Posterior vena cava (tissue), 2 donors: ENCODE measurements at regions not wholly inside any gene's neighbourhood (a gene's known extent, or its start where the extent isn't known, plus 50 kb on each side); places are given as distances from the start of the nearest gene placed in this dataset.

Experiments
- DNase-seq: peaks from one replicate; pipeline ENCODE4 v3.0.0-alpha.2; 2020; ENCODE audit warnings: low spot score
- intact Hi-C, 2 donors: fragments of 100-400 bp; cut with DNase I; formaldehyde crosslinking; loops; one replicate each; pipeline versions ENCODE4 v1.14.1 to v1.14.2; 2022 to 2023
- donor health status: DM: yes; HTN: yes; CAD: no.
- donor health status: DM: yes; HTN: yes; CAD: no.

- no peak for DNase-seq
- intact Hi-C loops = no loop called here
Observed at GRCh38 chr13:80141123-80141849, 199.6 kb downstream of the SPRY2 start.

GRCh38 chr13:80140685-80141084, 200.2 kb downstream of the SPRY2 start:
- intact Hi-C loops = no loop called here
- DNase-seq = no peak

- intact Hi-C loops = no loop called here
- no peak for DNase-seq
Observed at GRCh38 chr13:80139196-80139595, 201.7 kb downstream of the SPRY2 start.

- no peak for DNase-seq
- intact Hi-C loops = no loop called here
Observed at GRCh38 chr13:80137994-80138393, 202.9 kb downstream of the SPRY2 start.

GRCh38 chr13:80134346-80134745, 206.6 kb downstream of the SPRY2 start:
- no peak for DNase-seq
- intact Hi-C loops = no loop called here

GRCh38 chr13:80133631-80134261, 207.2 kb downstream of the SPRY2 start:
- DNase-seq = no peak
- intact Hi-C loops = no loop called here

GRCh38 chr13:80132741-80133601, 208.0 kb downstream of the SPRY2 start:
- intact Hi-C loops = no loop called here
- no peak for DNase-seq

- DNase-seq = peak; percentile 90
- intact Hi-C loops = no loop called here
Observed at GRCh38 chr13:80131204-80131603, 209.7 kb downstream of the SPRY2 start.

GRCh38 chr13:80126389-80127068, 214.4 kb downstream of the SPRY2 start:
- no peak for DNase-seq
- intact Hi-C loops = no loop called here

- no peak for DNase-seq
- intact Hi-C loops = no loop called here
Observed at GRCh38 chr13:80123945-80124344, 217.0 kb downstream of the SPRY2 start.

GRCh38 chr13:80121038-80121437, 219.9 kb downstream of the SPRY2 start:
- intact Hi-C loops = no loop called here

GRCh38 chr13:80118506-80118905, 222.4 kb downstream of the SPRY2 start:
- DNase-seq = no peak
- intact Hi-C loops = no loop called here

More at GRCh38 chr13:80121038-80121437, 219.9 kb downstream of the SPRY2 start:
- DNase-seq = no peak

GRCh38 chr13:80118099-80118498, 222.8 kb downstream of the SPRY2 start:
- intact Hi-C loops = no loop called here
- no peak for DNase-seq

- intact Hi-C loops = no loop called here
- no peak for DNase-seq
Observed at GRCh38 chr13:80117515-80117914, 223.4 kb downstream of the SPRY2 start.

GRCh38 chr13:80116107-80116506, 224.8 kb downstream of the SPRY2 start:
- no peak for DNase-seq
- intact Hi-C loops = no loop called here

- intact Hi-C loops = no loop called here
- DNase-seq = no peak
Observed at GRCh38 chr13:80115616-80116015, 225.3 kb downstream of the SPRY2 start.

GRCh38 chr13:80113714-80114454, 227.0 kb downstream of the SPRY2 start:
- intact Hi-C loops = no loop called here
- DNase-seq = no peak

- intact Hi-C loops = no loop called here
- no peak for DNase-seq
Observed at GRCh38 chr13:80109303-80109702, 231.6 kb downstream of the SPRY2 start.

GRCh38 chr13:80105350-80105749, 235.6 kb downstream of the SPRY2 start:
- intact Hi-C loops = no loop called here
- no peak for DNase-seq
